GM12878 (cell line): ENCODE measurements at regions not wholly inside any gene's neighbourhood (a gene's known extent, or its start where the extent isn't known, plus 50 kb on each side); places are given as distances from the start of the nearest gene placed in this dataset.
"Not testable (repeated sequence)": the region's sequence is repeated elsewhere in the genome, so short reads cannot be mapped to it uniquely, and the experiment has no call there.

Source experiments
- ATAC-seq: fragments of 200-7000 bp; cut with Tn5 transposase; 3 replicates; pipeline ENCODE4 v1.9.1; 2020; ENCODE audit warnings: mild to moderate bottlenecking, moderate library complexity
- BruUV-seq: library from RNA; stranded (reverse); fragments of 400-500 nt; replicated peaks from 2 replicates; lab custom pipeline; 2021; lab: Mats Ljungman, UMichigan
- CTCF ChIA-PET: fragments of 300-600 bp; sonication (Branson Sonifier 250); formaldehyde crosslinking; extraction: SDS; loops from one replicate; lab custom pipeline; 2021; ENCODE audit warnings: inconsistent platforms; lab: Yijun Ruan, JAX
- POLR2A ChIA-PET: fragments of 350-600 bp; formaldehyde crosslinking; extraction: SDS; loops from one replicate; lab custom pipeline; 2021; ENCODE audit warnings: inconsistent platforms; lab: Charles Lee
- RAD21 ChIA-PET: fragments of 300-600 bp; sonication (Branson Sonifier 250); formaldehyde crosslinking; loops from one replicate; lab custom pipeline; 2023; ENCODE audit warnings: antibody characterized with exemption; ENCODE audit not compliant: unreplicated experiment; lab: Charles Lee
- SMC1A ChIA-PET: fragments of 300-600 bp; sonication (Branson Sonifier 250); formaldehyde crosslinking; loops from one replicate; lab custom pipeline; 2023; ENCODE audit not compliant: unreplicated experiment, uncharacterized antibody; lab: Charles Lee
- DNase-seq: peaks from one replicate; pipeline ENCODE4 v3.0.0-alpha.2; 2011; ENCODE audit warnings: low read depth, low spot score
- FAIRE-seq: peaks from 3 replicates; lab custom pipeline; 2011; peaks lifted over from hg19 to GRCh38; lab: Jason Lieb, UNC
- H2AFZ ChIP-seq: 2 replicates; pipeline ENCODE4 v1.6.0; 2011; ENCODE audit warnings: low read depth, low read length, control low read depth; ENCODE audit not compliant: control insufficient read depth
- H3K27ac ChIP-seq: 2 replicates; pipeline ENCODE4 v1.5.1; 2011; ENCODE audit warnings: control low read depth; ENCODE audit not compliant: control insufficient read depth, insufficient read depth
- H3K27me3 ChIP-seq, 2 experiments: replicated peaks in 1 of 2; 2 replicates each; pipeline versions ENCODE4 v1.6.0 to v1.6.1; 2011; ENCODE audit warnings: low read length in 1 of 2; ENCODE audit not compliant: control insufficient read depth in 2 of 2, insufficient read depth in 2 of 2
- H3K36me3 ChIP-seq, 2 experiments: 2 replicates each; pipeline ENCODE4 v1.5.1; 2011; ENCODE audit warnings: low read length in 1 of 2; ENCODE audit not compliant: control insufficient read depth in 2 of 2, insufficient read depth in 2 of 2
- H3K4me1 ChIP-seq: 2 replicates; pipeline ENCODE4 v1.6.1; 2011; ENCODE audit warnings: mild to moderate bottlenecking, low read length, moderate library complexity, mixed read lengths; ENCODE audit not compliant: control insufficient read depth, insufficient read depth
- H3K4me2 ChIP-seq: 2 replicates; pipeline ENCODE4 v1.6.0; 2011; ENCODE audit warnings: control low read depth; ENCODE audit not compliant: control insufficient read depth, insufficient read depth
- H3K4me3 ChIP-seq: fragments of 200-600 bp; sonication (generic); 2 replicates; pipeline ENCODE4 v1.5.1; 2016
- H3K79me2 ChIP-seq: 2 replicates; pipeline ENCODE4 v1.6.0; 2011; ENCODE audit warnings: low read length; ENCODE audit not compliant: control insufficient read depth, insufficient read depth
- H3K9ac ChIP-seq: 2 replicates; pipeline ENCODE4 v1.8.0; 2011; ENCODE audit warnings: low read length, control low read depth, mixed read lengths; ENCODE audit not compliant: control insufficient read depth, insufficient read depth
- H3K9me3 ChIP-seq: replicated peaks from 3 replicates; pipeline ENCODE4 v1.5.1; 2011; ENCODE audit warnings: mild to moderate bottlenecking, low read length; ENCODE audit not compliant: control insufficient read depth, insufficient read depth
- H4K20me1 ChIP-seq: 2 replicates; pipeline ENCODE4 v1.6.0; 2011; ENCODE audit not compliant: control insufficient read depth, insufficient read depth
- KAT2A ChIP-seq: conservative IDR thresholded peaks from 2 replicates; pipeline ENCODE4 v1.6.1; 2011; ENCODE audit warnings: low read depth, low read length; ENCODE audit not compliant: control insufficient read depth
- LARP7 ChIP-seq: fragments of 450-650 bp; IDR thresholded peaks from 2 replicates; pipeline ENCODE4 v1.6.1; 2017; ENCODE audit warnings: mild to moderate bottlenecking
- POLR2A ChIP-seq: IDR thresholded peaks from 2 replicates; pipeline ENCODE4 v1.6.1; 2011; ENCODE audit warnings: low read depth, mild to moderate bottlenecking, low read length
- SMAD1 ChIP-seq: fragments of 450-650 bp; IDR thresholded peaks from 2 replicates; pipeline ENCODE4 v1.6.1; 2018; ENCODE audit warnings: mild to moderate bottlenecking, low read depth; ENCODE audit not compliant: partially characterized antibody
- USF1 ChIP-seq: IDR thresholded peaks from 2 replicates; pipeline ENCODE4 v1.6.1; 2011; ENCODE audit warnings: borderline replicate concordance, low read depth, mild to moderate bottlenecking, moderate library complexity, mixed read lengths, low read length; ENCODE audit not compliant: insufficient read depth; ENCODE audit errors: extremely low read length
- ZNF274 ChIP-seq: IDR thresholded peaks from one replicate; pipeline ENCODE4 v1.8.0; 2011; ENCODE audit not compliant: insufficient read length, insufficient read depth
- WGBS: methylation state at CpG from one replicate; pipeline ENCODE4 v1.1.6; 2016; ENCODE audit warnings: low lambda C conversion rate; ENCODE audit not compliant: insufficient replicate concordance, insufficient coverage; ENCODE audit errors: missing lambda C conversion rate; 5-methylcytosine and 5-hydroxymethylcytosine counted together
- in situ Hi-C: fragments of 300-500 bp; cut with MboI; formaldehyde crosslinking; loops from 9 replicates; pipeline ENCODE4 v1.14.3; 2018; ENCODE audit warnings: mixed read lengths
- intact Hi-C: fragments of 100-400 bp; cut with micrococcal nuclease; formaldehyde crosslinking; loops from one replicate; pipeline ENCODE4 v1.14.2; 2022; ENCODE audit not compliant: unreplicated experiment
- TF ChIP-seq, protein P1 (sequence below): fragments of 450-650 bp; formaldehyde crosslinking; IDR thresholded peaks from 2 replicates; pipeline ENCODE4 v1.4.0; 2020; ENCODE audit warnings: mild to moderate bottlenecking, moderate library complexity
- TF ChIP-seq, protein P2 (sequence below): fragments of 150-350 bp; IDR thresholded peaks from 2 replicates; pipeline ENCODE4 v1.6.1; 2014; ENCODE audit warnings: mild to moderate bottlenecking, low read depth, low read length

DNA sequence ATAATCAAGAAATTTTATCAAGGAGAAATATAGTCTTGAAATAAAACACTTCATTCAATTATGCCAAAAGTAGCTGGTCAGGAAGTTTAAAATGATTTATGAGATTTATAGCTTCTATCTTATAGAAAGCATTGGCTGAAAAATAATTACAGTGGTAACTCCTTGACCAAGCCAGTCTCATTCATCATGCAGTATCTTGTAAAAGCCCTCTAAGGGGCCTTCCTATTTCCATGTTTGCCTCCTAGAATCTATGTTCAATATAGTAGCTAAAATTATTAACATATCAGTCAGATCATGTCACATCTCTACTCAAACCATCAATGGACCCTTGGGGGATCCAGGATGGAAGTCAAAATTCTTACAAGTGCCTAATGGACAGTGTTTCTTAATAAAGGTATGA lies 393.4 kb upstream of the ST8SIA4 start (continued):
- TF ChIP-seq, protein P1, sequence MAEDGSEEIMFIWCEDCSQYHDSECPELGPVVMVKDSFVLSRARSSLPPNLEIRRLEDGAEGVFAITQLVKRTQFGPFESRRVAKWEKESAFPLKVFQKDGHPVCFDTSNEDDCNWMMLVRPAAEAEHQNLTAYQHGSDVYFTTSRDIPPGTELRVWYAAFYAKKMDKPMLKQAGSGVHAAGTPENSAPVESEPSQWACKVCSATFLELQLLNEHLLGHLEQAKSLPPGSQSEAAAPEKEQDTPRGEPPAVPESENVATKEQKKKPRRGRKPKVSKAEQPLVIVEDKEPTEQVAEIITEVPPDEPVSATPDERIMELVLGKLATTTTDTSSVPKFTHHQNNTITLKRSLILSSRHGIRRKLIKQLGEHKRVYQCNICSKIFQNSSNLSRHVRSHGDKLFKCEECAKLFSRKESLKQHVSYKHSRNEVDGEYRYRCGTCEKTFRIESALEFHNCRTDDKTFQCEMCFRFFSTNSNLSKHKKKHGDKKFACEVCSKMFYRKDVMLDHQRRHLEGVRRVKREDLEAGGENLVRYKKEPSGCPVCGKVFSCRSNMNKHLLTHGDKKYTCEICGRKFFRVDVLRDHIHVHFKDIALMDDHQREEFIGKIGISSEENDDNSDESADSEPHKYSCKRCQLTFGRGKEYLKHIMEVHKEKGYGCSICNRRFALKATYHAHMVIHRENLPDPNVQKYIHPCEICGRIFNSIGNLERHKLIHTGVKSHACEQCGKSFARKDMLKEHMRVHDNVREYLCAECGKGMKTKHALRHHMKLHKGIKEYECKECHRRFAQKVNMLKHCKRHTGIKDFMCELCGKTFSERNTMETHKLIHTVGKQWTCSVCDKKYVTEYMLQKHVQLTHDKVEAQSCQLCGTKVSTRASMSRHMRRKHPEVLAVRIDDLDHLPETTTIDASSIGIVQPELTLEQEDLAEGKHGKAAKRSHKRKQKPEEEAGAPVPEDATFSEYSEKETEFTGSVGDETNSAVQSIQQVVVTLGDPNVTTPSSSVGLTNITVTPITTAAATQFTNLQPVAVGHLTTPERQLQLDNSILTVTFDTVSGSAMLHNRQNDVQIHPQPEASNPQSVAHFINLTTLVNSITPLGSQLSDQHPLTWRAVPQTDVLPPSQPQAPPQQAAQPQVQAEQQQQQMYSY (CRISPR knock-in tag), result no peak
- TF ChIP-seq, all 136 proteins: peak for 0

- ChIA-PET SMC1A (interaction anchor here (0.8 kb wide), 1 partner anchor 474 kb away, joined by 3 read pairs; no protein-coding TSS in a partner anchor), CTCF (interaction anchor here (0.7 kb wide), 1 partner anchor 696 kb away, joined by 4 read pairs; no protein-coding TSS in a partner anchor), RAD21 (no interaction called here), POLR2A (no interaction called here)
- no peak for DNase-seq
- H3K27ac ChIP-seq, result no peak overlapping the region
- 4% methylated on average over 2 of the region's 2 CpGs for WGBS
- FAIRE-seq, result no peak
- no peak for ATAC-seq
- no peak overlapping the region for H2AFZ ChIP-seq
- H3K4me3 ChIP-seq, result no peak overlapping the region
- no peak overlapping the region for H3K4me2 ChIP-seq
- in situ Hi-C loops, result no loop called here
- no peaks in the 10 kb centered on the region for H3K79me2 ChIP-seq
- TF ChIP-seq KAT2A (no peak), POLR2A (no peak), LARP7 (no peak), USF1 (no peak), ZNF274 (no peak), SMAD1 (no peak)
- TF ChIP-seq, protein P2, sequence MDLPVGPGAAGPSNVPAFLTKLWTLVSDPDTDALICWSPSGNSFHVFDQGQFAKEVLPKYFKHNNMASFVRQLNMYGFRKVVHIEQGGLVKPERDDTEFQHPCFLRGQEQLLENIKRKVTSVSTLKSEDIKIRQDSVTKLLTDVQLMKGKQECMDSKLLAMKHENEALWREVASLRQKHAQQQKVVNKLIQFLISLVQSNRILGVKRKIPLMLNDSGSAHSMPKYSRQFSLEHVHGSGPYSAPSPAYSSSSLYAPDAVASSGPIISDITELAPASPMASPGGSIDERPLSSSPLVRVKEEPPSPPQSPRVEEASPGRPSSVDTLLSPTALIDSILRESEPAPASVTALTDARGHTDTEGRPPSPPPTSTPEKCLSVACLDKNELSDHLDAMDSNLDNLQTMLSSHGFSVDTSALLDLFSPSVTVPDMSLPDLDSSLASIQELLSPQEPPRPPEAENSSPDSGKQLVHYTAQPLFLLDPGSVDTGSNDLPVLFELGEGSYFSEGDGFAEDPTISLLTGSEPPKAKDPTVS, result no peak
- no peaks in the 10 kb centered on the region for H3K4me1 ChIP-seq
- H3K36me3 ChIP-seq, result no peaks in the 10 kb centered on the region
- BruUV-seq, result no TSS peak
- H3K9ac ChIP-seq, result no peak overlapping the region
- intact Hi-C loops, result no loop called here
- no peaks in the 10 kb centered on the region for H4K20me1 ChIP-seq
- H3K27me3 ChIP-seq, result no peaks in the 10 kb centered on the region
- no peaks in the 10 kb centered on the region for H3K9me3 ChIP-seq
Measured at GRCh38 chr5:101292199-101292598, 389.1 kb upstream of the ST8SIA4 start.

- H3K36me3 ChIP-seq, H3K79me2 ChIP-seq, SMC1A ChIA-PET, H3K9me3 ChIP-seq, H3K27me3 ChIP-seq, FAIRE-seq, H3K4me2 ChIP-seq, H3K27ac ChIP-seq, H4K20me1 ChIP-seq, in situ Hi-C loops, BruUV-seq, H3K4me1 ChIP-seq, CTCF ChIA-PET, intact Hi-C loops, DNase-seq, POLR2A ChIA-PET, ATAC-seq, H2AFZ ChIP-seq, H3K9ac ChIP-seq, RAD21 ChIA-PET, H3K4me3 ChIP-seq: not testable (repeated sequence)
- WGBS, result 64% methylated on average over 1 of the region's 1 CpG
Measured at GRCh38 chr5:101290761-101291160, 387.7 kb upstream of the ST8SIA4 start.
